ENCODE measurements at regions not wholly inside any gene's neighbourhood (a gene's known extent, or its start where the extent isn't known, plus 50 kb on each side); places are given as distances from the start of the nearest gene placed in this dataset.

GRCh38 chr21:23921670-23922418 lies 1685.4 kb downstream of the MRPL39 start:
- TF ChIP-seq EZH2 (IDR thresholded peaks at IDR 0.05; ENCODE audit: insufficient read depth, poor library complexity, severe bottlenecking) (no peak), EZH2phosphoT487 (IDR thresholded peaks at IDR 0.05; ENCODE audit: insufficient read depth, low read depth) (no peak)

Data from GM23248 (cell line).